Cardiac muscle cell (in vitro differentiated cells and primary cell): ENCODE measurements at regions not wholly inside any gene's neighbourhood (a gene's known extent, or its start where the extent isn't known, plus 50 kb on each side); places are given as distances from the start of the nearest gene placed in this dataset.
"Not testable (repeated sequence)": the region's sequence is repeated elsewhere in the genome, so short reads cannot be mapped to it uniquely, and the experiment has no call there.

Source experiments
- DNase-seq, 2 donors: peaks; one replicate each; pipeline versions ENCODE4 v3.0.0 to v3.0.0-alpha.2; 2010 to 2017; ENCODE audit warnings: low read depth in 1 of 2, low spot score in 1 of 2
- H3K27ac ChIP-seq: fragments of 200-600 bp; sonication (generic); 2 replicates; pipeline ENCODE4 v1.5.1; 2016
- H3K27me3 ChIP-seq: fragments of 200-600 bp; sonication (generic); 2 replicates; pipeline ENCODE4 v1.6.0; 2016; ENCODE audit warnings: control low read depth
- H3K36me3 ChIP-seq: fragments of 200-600 bp; sonication (generic); 2 replicates; pipeline ENCODE4 v1.5.1; 2016; ENCODE audit warnings: control low read depth
- H3K4me1 ChIP-seq: fragments of 200-600 bp; sonication (generic); 2 replicates; pipeline ENCODE4 v1.8.1; 2017; ENCODE audit warnings: low read depth, mild to moderate bottlenecking, mixed run types
- H3K4me3 ChIP-seq: fragments of 200-600 bp; sonication (generic); 2 replicates; pipeline ENCODE4 v1.5.1; 2016; ENCODE audit warnings: mild to moderate bottlenecking
- H3K9me3 ChIP-seq: fragments of 200-600 bp; sonication (generic); 2 replicates; pipeline ENCODE4 v1.5.1; 2017; ENCODE audit warnings: low read depth, mild to moderate bottlenecking, control low read depth
- TF ChIP-seq, protein P1 (sequence below): IDR thresholded peaks from 2 replicates; pipeline ENCODE4 v1.5.1; 2012; ENCODE audit warnings: low read depth, mild to moderate bottlenecking, low read length

DNA sequence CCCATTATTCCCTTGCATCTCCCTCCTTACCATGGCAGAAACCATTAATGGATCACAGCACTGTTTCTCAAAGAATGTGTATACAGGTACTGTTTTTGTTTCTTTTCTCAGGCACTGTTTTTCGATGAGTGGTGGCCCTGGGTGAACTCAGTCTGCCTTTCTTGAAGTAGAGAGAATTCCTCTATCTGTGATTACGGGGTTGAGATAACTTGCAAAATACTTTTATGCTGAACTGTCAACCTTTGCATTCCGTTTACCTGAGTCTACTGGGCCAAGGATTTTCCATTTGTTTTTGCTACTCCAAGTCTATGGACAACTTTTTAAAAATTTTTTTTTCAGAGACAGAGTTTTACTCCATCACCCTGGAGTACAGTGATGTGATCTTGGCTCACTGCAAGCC, 82.7 kb upstream of the CLINT1 start:
- H3K4me3 ChIP-seq, result no peak overlapping the region
- TF ChIP-seq, protein P1, sequence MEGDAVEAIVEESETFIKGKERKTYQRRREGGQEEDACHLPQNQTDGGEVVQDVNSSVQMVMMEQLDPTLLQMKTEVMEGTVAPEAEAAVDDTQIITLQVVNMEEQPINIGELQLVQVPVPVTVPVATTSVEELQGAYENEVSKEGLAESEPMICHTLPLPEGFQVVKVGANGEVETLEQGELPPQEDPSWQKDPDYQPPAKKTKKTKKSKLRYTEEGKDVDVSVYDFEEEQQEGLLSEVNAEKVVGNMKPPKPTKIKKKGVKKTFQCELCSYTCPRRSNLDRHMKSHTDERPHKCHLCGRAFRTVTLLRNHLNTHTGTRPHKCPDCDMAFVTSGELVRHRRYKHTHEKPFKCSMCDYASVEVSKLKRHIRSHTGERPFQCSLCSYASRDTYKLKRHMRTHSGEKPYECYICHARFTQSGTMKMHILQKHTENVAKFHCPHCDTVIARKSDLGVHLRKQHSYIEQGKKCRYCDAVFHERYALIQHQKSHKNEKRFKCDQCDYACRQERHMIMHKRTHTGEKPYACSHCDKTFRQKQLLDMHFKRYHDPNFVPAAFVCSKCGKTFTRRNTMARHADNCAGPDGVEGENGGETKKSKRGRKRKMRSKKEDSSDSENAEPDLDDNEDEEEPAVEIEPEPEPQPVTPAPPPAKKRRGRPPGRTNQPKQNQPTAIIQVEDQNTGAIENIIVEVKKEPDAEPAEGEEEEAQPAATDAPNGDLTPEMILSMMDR, result no peak
- no peaks in the 10 kb centered on the region for H3K36me3 ChIP-seq
- no peak for DNase-seq
- H3K27me3 ChIP-seq, result no peaks in the 10 kb centered on the region
- H3K27ac ChIP-seq, result no peak overlapping the region
- H3K4me1 ChIP-seq, result peaks cover 17% of the 10 kb centered on the region
- H3K9me3 ChIP-seq, result no peaks in the 10 kb centered on the region

DNA sequence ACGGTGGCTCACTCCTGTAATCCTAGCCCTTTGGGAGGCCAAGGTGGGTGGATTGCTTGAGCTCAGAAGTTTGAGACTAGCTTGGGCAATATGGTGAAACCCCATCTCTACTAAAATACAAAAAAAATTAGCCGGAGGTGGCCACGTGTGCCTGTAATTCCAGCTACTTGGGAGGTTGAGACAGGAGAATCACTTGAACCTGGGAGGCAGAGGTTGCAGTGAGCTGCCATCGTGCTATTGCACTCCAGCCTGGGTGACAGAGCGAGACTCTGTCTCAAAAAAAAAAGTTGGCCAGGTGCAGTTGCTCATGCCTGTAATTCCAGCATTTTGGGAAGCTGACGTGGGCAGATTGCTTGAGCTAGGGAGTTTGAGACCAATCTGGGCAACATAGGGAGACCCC, 79.2 kb upstream of the CLINT1 start:
- not testable (repeated sequence) for DNase-seq, H3K4me1 ChIP-seq, H3K27me3 ChIP-seq, H3K27ac ChIP-seq, H3K36me3 ChIP-seq, H3K9me3 ChIP-seq, H3K4me3 ChIP-seq

DNA sequence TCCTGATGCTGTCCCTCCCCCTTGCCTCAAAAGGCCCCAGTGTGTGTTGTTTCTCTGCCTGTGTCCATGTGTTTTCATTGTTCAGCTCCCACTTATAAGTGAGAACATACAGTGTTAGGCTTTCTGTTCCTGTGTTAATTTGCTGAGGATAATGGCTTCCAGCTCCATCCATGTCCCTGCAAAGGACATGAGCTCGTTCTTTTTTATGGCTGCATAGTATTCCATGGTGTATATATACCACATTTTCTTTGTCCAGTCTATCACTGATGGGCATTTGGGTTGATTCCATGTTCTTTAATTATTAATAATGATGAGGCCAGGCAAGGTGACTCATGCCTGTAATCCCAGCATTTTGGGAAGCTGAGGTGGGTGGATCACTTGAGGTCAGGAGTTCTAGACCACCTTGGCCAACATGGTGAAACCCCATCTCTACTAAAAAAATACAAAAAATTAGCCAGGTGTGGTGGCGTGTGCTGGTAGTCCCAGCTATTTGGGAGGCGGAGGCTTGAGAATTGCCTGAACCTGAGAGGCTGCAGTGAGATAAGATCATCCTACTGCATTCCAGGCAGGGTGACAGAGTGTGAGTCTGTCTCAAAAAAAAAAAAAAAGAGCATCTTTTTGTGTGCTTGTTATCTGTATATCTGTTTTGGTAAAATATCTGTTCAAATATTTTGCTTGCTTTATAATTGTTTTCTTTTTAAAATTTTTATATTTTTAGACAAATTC, 78.0 kb upstream of the CLINT1 start:
- not testable (repeated sequence) for H3K27ac ChIP-seq, H3K9me3 ChIP-seq, DNase-seq, H3K4me3 ChIP-seq, H3K27me3 ChIP-seq, H3K36me3 ChIP-seq, H3K4me1 ChIP-seq

DNA sequence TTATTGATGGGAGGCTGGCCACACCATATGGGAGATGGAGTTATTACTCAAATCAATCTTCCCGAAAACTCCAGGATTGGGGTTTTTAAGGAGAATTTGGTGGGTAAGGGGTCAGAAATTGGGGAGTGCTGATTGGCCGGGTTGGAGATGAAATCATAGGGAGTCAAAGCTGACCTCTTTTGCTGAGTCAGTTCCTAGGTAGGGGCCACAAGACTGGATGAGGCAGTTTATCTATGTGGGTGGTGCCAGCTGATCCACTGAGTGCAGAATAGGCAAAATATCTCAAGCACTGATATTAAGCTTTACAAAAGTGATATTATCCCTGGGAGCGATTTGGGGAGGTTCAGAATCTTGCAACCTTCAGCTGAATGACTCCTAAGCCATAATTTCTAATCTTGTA, 75.7 kb upstream of the CLINT1 start:
- no peak for DNase-seq
- Histone ChIP-seq H3K4me1 (no peaks in the 10 kb centered on the region), H3K36me3 (no peaks in the 10 kb centered on the region), H3K9me3 (no peaks in the 10 kb centered on the region), H3K27me3 (no peaks in the 10 kb centered on the region), H3K27ac (no peak overlapping the region), H3K4me3 (no peak overlapping the region)
- TF ChIP-seq, protein P1, result no peak

DNA sequence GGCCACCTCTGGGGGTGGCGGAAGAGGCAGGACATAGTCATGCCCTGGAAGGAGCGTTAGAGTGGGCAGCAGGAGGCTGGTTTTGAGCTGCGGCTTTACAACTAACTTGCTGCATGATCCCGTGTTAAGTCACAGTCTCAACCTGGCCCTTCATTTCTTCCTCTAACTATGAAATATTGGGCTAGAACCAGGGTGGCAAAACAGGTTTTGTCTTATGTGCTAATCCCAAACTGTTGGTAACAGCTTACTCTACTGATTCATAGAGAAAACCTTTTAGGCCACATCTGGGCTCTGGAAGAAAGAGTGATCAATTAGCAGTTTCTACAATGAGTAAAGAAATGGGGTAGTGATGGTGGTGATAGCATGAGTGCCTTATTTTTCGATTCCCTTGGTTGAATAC, 74.1 kb upstream of the CLINT1 start:
- TF ChIP-seq, protein P1, result no peak
- Histone ChIP-seq H3K9me3 (no peaks in the 10 kb centered on the region), H3K4me1 (no peaks in the 10 kb centered on the region), H3K36me3 (no peaks in the 10 kb centered on the region), H3K4me3 (no peak overlapping the region), H3K27ac (no peak overlapping the region), H3K27me3 (no peaks in the 10 kb centered on the region)
- DNase-seq, result no peak

DNA sequence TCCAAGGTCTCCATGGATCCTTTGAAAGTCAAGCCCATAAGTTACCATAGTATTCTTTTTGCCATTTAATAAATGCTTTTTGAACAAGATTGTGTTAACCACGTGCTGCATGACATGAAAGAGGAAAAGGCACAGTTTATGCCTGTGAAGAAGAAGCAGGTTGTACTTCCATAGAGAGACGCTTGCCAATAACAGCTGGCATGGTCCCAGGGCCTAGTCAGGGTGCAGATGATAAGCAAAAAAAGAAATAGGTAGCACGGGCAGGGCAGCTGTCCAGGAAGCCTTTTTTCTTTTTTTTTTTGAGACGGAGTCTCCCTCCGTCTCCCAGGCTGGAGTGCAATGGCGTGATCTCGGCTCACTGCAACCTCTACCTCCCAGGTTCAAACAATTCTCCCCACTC, 71.8 kb upstream of the CLINT1 start:
- H3K27me3 ChIP-seq, result no peaks in the 10 kb centered on the region
- H3K9me3 ChIP-seq, result no peaks in the 10 kb centered on the region
- no peaks in the 10 kb centered on the region for H3K36me3 ChIP-seq
- TF ChIP-seq, protein P1, result no peak
- no peak for DNase-seq
- peaks cover 3% of the 10 kb centered on the region for H3K4me1 ChIP-seq
- no peak overlapping the region for H3K27ac ChIP-seq
- H3K4me3 ChIP-seq, result no peak overlapping the region

DNA sequence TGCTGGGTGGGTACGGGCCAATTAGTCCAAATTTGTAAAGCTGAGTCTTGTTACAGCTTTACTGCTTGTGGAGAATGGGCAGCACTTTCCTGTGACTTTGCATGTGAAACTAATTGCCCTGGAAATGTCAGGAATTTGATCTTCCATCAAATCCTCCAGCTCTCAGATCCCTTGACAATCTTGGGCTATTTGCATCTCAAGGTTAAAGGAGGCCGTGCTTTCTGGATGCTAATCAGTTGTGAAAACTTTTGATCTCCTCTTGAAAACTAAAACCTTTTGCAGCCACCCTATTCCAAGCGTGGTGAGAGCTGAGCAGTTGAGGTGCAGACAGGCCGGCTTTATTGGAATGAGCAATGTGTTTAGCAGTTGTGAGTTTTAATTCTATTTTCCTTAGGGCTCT, 68.0 kb upstream of the CLINT1 start:
- H3K4me1 ChIP-seq, result peaks cover 3% of the 10 kb centered on the region
- H3K27ac ChIP-seq, result no peak overlapping the region
- no peak overlapping the region for H3K4me3 ChIP-seq
- DNase-seq, result peak in 1 of 2 donors; percentile 48
- H3K27me3 ChIP-seq, result no peaks in the 10 kb centered on the region
- no peaks in the 10 kb centered on the region for H3K9me3 ChIP-seq
- TF ChIP-seq, protein P1, result no peak
- no peaks in the 10 kb centered on the region for H3K36me3 ChIP-seq
